GM12878 (cell line): ENCODE measurements at regions not wholly inside any gene's neighbourhood (a gene's known extent, or its start where the extent isn't known, plus 50 kb on each side); places are given as distances from the start of the nearest gene placed in this dataset.
A peak's percentile ranks its signal among the peaks of the same experiment; 100 is the strongest.

Experiments used
- ATAC-seq: fragments of 200-7000 bp; cut with Tn5 transposase; 3 replicates; pipeline ENCODE4 v1.9.1; 2020; ENCODE audit warnings: mild to moderate bottlenecking, moderate library complexity
- BruUV-seq: library from RNA; stranded (reverse); fragments of 400-500 nt; replicated peaks from 2 replicates; lab custom pipeline; 2021; lab: Mats Ljungman, UMichigan
- CTCF ChIA-PET: fragments of 300-600 bp; sonication (Branson Sonifier 250); formaldehyde crosslinking; extraction: SDS; loops from one replicate; lab custom pipeline; 2021; ENCODE audit warnings: inconsistent platforms; lab: Yijun Ruan, JAX
- POLR2A ChIA-PET: fragments of 350-600 bp; formaldehyde crosslinking; extraction: SDS; loops from one replicate; lab custom pipeline; 2021; ENCODE audit warnings: inconsistent platforms; lab: Charles Lee
- RAD21 ChIA-PET: fragments of 300-600 bp; sonication (Branson Sonifier 250); formaldehyde crosslinking; loops from one replicate; lab custom pipeline; 2023; ENCODE audit warnings: antibody characterized with exemption; ENCODE audit not compliant: unreplicated experiment; lab: Charles Lee
- SMC1A ChIA-PET: fragments of 300-600 bp; sonication (Branson Sonifier 250); formaldehyde crosslinking; loops from one replicate; lab custom pipeline; 2023; ENCODE audit not compliant: unreplicated experiment, uncharacterized antibody; lab: Charles Lee
- DNase-seq: peaks from one replicate; pipeline ENCODE4 v3.0.0-alpha.2; 2011; ENCODE audit warnings: low read depth, low spot score
- FAIRE-seq: peaks from 3 replicates; lab custom pipeline; 2011; peaks lifted over from hg19 to GRCh38; lab: Jason Lieb, UNC
- H2AFZ ChIP-seq: 2 replicates; pipeline ENCODE4 v1.6.0; 2011; ENCODE audit warnings: low read depth, low read length, control low read depth; ENCODE audit not compliant: control insufficient read depth
- H3K27ac ChIP-seq: 2 replicates; pipeline ENCODE4 v1.5.1; 2011; ENCODE audit warnings: control low read depth; ENCODE audit not compliant: control insufficient read depth, insufficient read depth
- H3K27me3 ChIP-seq, 2 experiments: replicated peaks in 1 of 2; 2 replicates each; pipeline versions ENCODE4 v1.6.0 to v1.6.1; 2011; ENCODE audit warnings: low read length in 1 of 2; ENCODE audit not compliant: control insufficient read depth in 2 of 2, insufficient read depth in 2 of 2
- H3K36me3 ChIP-seq, 2 experiments: 2 replicates each; pipeline ENCODE4 v1.5.1; 2011; ENCODE audit warnings: low read length in 1 of 2; ENCODE audit not compliant: control insufficient read depth in 2 of 2, insufficient read depth in 2 of 2
- H3K4me1 ChIP-seq: 2 replicates; pipeline ENCODE4 v1.6.1; 2011; ENCODE audit warnings: mild to moderate bottlenecking, low read length, moderate library complexity, mixed read lengths; ENCODE audit not compliant: control insufficient read depth, insufficient read depth
- H3K4me2 ChIP-seq: 2 replicates; pipeline ENCODE4 v1.6.0; 2011; ENCODE audit warnings: control low read depth; ENCODE audit not compliant: control insufficient read depth, insufficient read depth
- H3K4me3 ChIP-seq: fragments of 200-600 bp; sonication (generic); 2 replicates; pipeline ENCODE4 v1.5.1; 2016
- H3K79me2 ChIP-seq: 2 replicates; pipeline ENCODE4 v1.6.0; 2011; ENCODE audit warnings: low read length; ENCODE audit not compliant: control insufficient read depth, insufficient read depth
- H3K9ac ChIP-seq: 2 replicates; pipeline ENCODE4 v1.8.0; 2011; ENCODE audit warnings: low read length, control low read depth, mixed read lengths; ENCODE audit not compliant: control insufficient read depth, insufficient read depth
- H3K9me3 ChIP-seq: replicated peaks from 3 replicates; pipeline ENCODE4 v1.5.1; 2011; ENCODE audit warnings: mild to moderate bottlenecking, low read length; ENCODE audit not compliant: control insufficient read depth, insufficient read depth
- H4K20me1 ChIP-seq: 2 replicates; pipeline ENCODE4 v1.6.0; 2011; ENCODE audit not compliant: control insufficient read depth, insufficient read depth
- ATF7 ChIP-seq: fragments of 450-650 bp; IDR thresholded peaks from 2 replicates; pipeline ENCODE4 v1.6.1; 2016; ENCODE audit warnings: low read depth, mild to moderate bottlenecking
- CREM ChIP-seq: IDR thresholded peaks from 2 replicates; pipeline ENCODE4 v1.6.1; 2014; ENCODE audit warnings: antibody characterized with exemption, low read depth
- ETV6 ChIP-seq, 2 experiments: fragments of 450-650 bp in 1 of 2; IDR thresholded peaks in 1 of 2; conservative IDR thresholded peaks in 1 of 2; 2 replicates each; pipeline ENCODE4 v1.6.1; 2014; ENCODE audit warnings: antibody characterized with exemption in 1 of 2, borderline replicate concordance in 1 of 2, low read depth in 1 of 2, mild to moderate bottlenecking in 1 of 2, moderate library complexity in 1 of 2
- KLF5 ChIP-seq: fragments of 450-650 bp; IDR thresholded peaks from 2 replicates; pipeline ENCODE4 v1.6.1; 2014; ENCODE audit warnings: mild to moderate bottlenecking; ENCODE audit not compliant: partially characterized antibody
- NFXL1 ChIP-seq: fragments of 450-650 bp; IDR thresholded peaks from 2 replicates; pipeline ENCODE4 v1.6.1; 2017; ENCODE audit warnings: antibody characterized with exemption, mild to moderate bottlenecking, borderline replicate concordance
- NR2C2 ChIP-seq: IDR thresholded peaks from 2 replicates; pipeline ENCODE4 v1.6.1; 2011; ENCODE audit warnings: borderline replicate concordance, low read depth; ENCODE audit not compliant: control insufficient read depth, insufficient read length
- RELA ChIP-seq: fragments of 450-650 bp; IDR thresholded peaks from 2 replicates; pipeline ENCODE4 v1.8.0; 2014; ENCODE audit warnings: borderline replicate concordance; ENCODE audit not compliant: partially characterized antibody
- SMC3 ChIP-seq: IDR thresholded peaks from 2 replicates; pipeline ENCODE4 v1.6.1; 2011; ENCODE audit warnings: low read length, improper control_type of control experiment, borderline replicate concordance
- ZNF207 ChIP-seq: fragments of 450-650 bp; IDR thresholded peaks from 2 replicates; pipeline ENCODE4 v1.6.1; 2014; ENCODE audit warnings: antibody characterized with exemption, mild to moderate bottlenecking, borderline replicate concordance
- whole genome bisulfite sequencing: methylation state at CpG from one replicate; pipeline ENCODE4 v1.1.6; 2016; ENCODE audit warnings: low lambda C conversion rate; ENCODE audit not compliant: insufficient replicate concordance, insufficient coverage; ENCODE audit errors: missing lambda C conversion rate; 5-methylcytosine and 5-hydroxymethylcytosine counted together
- in situ Hi-C: fragments of 300-500 bp; cut with MboI; formaldehyde crosslinking; loops from 9 replicates; pipeline ENCODE4 v1.14.3; 2018; ENCODE audit warnings: mixed read lengths
- intact Hi-C: fragments of 100-400 bp; cut with micrococcal nuclease; formaldehyde crosslinking; loops from one replicate; pipeline ENCODE4 v1.14.2; 2022; ENCODE audit not compliant: unreplicated experiment
- TF ChIP-seq, protein P1 (sequence below): fragments of 450-650 bp; IDR thresholded peaks from 2 replicates; pipeline ENCODE4 v1.6.1; 2014; ENCODE audit warnings: mild to moderate bottlenecking
- TF ChIP-seq, protein P2 (sequence below): fragments of 450-650 bp; IDR thresholded peaks from 2 replicates; pipeline ENCODE4 v1.6.1; 2016; ENCODE audit warnings: mild to moderate bottlenecking

DNA sequence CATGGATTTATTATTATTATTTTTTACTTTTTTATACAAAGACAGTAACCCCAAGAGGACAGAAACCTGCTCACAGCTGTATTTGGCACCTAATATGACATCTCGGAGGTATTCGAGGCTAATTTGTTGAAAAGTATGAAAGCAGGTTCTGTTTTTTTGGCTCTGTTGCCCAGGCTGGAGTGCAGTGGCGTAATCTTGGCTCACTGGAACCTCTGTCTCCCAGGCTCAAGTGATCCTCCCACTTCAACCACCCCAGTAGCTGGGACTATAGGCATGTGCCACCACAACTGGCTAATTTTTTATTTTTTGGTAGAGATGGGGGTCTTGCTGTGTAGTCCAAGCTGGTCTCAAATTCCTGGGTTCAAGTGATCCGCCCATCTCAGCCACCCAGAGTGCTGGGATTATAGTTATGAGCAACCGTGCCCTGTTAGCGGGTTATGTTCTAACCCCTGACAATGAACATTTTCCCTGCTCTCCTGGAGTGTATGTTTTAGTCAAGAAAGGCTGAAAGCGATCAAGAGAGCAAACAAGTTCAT, 53.7 kb upstream of the ZNF217 start:
- intact Hi-C loops = no loop called here
- Histone ChIP-seq H3K27me3 (no peaks in the 10 kb centered on the region), H3K4me1 (peaks cover 9% of the 10 kb centered on the region), H3K79me2 (no peaks in the 10 kb centered on the region), H3K4me2 (no peak overlapping the region), H3K9me3 (no peaks in the 10 kb centered on the region), H4K20me1 (no peaks in the 10 kb centered on the region), H3K36me3 (no peaks in the 10 kb centered on the region), H2AFZ (no peak overlapping the region), H3K9ac (no peak overlapping the region), H3K27ac (no peak overlapping the region), H3K4me3 (no peak overlapping the region)
- FAIRE-seq (no peak), ATAC-seq (no peak), DNase-seq (no peak)
- BruUV-seq = no TSS peak
- TF ChIP-seq, protein P1, sequence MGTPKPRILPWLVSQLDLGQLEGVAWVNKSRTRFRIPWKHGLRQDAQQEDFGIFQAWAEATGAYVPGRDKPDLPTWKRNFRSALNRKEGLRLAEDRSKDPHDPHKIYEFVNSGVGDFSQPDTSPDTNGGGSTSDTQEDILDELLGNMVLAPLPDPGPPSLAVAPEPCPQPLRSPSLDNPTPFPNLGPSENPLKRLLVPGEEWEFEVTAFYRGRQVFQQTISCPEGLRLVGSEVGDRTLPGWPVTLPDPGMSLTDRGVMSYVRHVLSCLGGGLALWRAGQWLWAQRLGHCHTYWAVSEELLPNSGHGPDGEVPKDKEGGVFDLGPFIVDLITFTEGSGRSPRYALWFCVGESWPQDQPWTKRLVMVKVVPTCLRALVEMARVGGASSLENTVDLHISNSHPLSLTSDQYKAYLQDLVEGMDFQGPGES = no peak
- TF ChIP-seq ATF7 = no peak
- TF ChIP-seq, protein P2, sequence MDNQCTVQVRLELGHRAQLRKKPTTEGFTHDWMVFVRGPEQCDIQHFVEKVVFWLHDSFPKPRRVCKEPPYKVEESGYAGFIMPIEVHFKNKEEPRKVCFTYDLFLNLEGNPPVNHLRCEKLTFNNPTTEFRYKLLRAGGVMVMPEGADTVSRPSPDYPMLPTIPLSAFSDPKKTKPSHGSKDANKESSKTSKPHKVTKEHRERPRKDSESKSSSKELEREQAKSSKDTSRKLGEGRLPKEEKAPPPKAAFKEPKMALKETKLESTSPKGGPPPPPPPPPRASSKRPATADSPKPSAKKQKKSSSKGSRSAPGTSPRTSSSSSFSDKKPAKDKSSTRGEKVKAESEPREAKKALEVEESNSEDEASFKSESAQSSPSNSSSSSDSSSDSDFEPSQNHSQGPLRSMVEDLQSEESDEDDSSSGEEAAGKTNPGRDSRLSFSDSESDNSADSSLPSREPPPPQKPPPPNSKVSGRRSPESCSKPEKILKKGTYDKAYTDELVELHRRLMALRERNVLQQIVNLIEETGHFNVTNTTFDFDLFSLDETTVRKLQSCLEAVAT = no peak
- no peak for TF ChIP-seq ZNF207
- no peak for TF ChIP-seq RELA
- no peak for TF ChIP-seq CREM
- TF ChIP-seq KLF5 = no peak
- TF ChIP-seq ETV6 (conservative IDR thresholded peaks at IDR 0.05 in 1 of 2, IDR thresholded peaks at IDR 0.05 in 1 of 2; ENCODE audit: borderline replicate concordance in 1 of 2, low read depth in 1 of 2) = 0 out of 4 replicates have a peak, but pooled peaks of 1 of the 2 experiments have one; percentile 56
- no peak for TF ChIP-seq NR2C2
- TF ChIP-seq SMC3 = no peak
- TF ChIP-seq NFXL1 = 0 out of 2 replicates have a peak, but pooled peaks have one; percentile 4
- ChIA-PET CTCF (interaction anchor here (1.2 kb wide), 1 partner anchor 24 kb away, joined by 3 read pairs; no protein-coding TSS in a partner anchor), POLR2A (no interaction called here), RAD21 (interaction anchor here (1.2 kb wide), 1 partner anchor 61 kb away, joined by 3 read pairs; no protein-coding TSS in a partner anchor), SMC1A (interaction anchor here (0.8 to 2.0 kb wide), 4 partner anchors 25 to 89 kb away, joined by 4 to 6 read pairs (median 5); no protein-coding TSS in a partner anchor)
- in situ Hi-C loops = no loop called here
- 96% methylated on average over 7 of the region's 7 CpGs for WGBS
